ENCODE measurements at regions not wholly inside any gene's neighbourhood (a gene's known extent, or its start where the extent isn't known, plus 50 kb on each side); places are given as distances from the start of the nearest gene placed in this dataset.

GRCh38 chr14:44009642-44010041 is 497.4 kb downstream of the FSCB start:
- TF ChIP-seq POLR2A (IDR thresholded peaks at IDR 0.05) (no peak), CTCF (IDR thresholded peaks at IDR 0.05) (no peak)
